ENCODE measurements at regions not wholly inside any gene's neighbourhood (a gene's known extent, or its start where the extent isn't known, plus 50 kb on each side); places are given as distances from the start of the nearest gene placed in this dataset.

GRCh38 chr2:181139831-181140230, 159.4 kb downstream of the UBE2E3 start:
- no peak overlapping the region for H3K27ac Mint-ChIP-seq (ENCODE audit: unreplicated experiment)
- TF ChIP-seq CTCF (IDR thresholded peaks at IDR 0.05; ENCODE audit: unreplicated experiment): no peak
- H3K9me3 Mint-ChIP-seq (ENCODE audit: unreplicated experiment): no peaks in the 10 kb centered on the region
- H3K4me1 Mint-ChIP-seq (ENCODE audit: unreplicated experiment): peaks cover 8% of the 10 kb centered on the region
- H3K27me3 Mint-ChIP-seq (ENCODE audit: unreplicated experiment): no peaks in the 10 kb centered on the region
- H3K4me3 Mint-ChIP-seq (ENCODE audit: unreplicated experiment): no peak overlapping the region
- no peaks in the 10 kb centered on the region for H3K36me3 Mint-ChIP-seq (ENCODE audit: low read depth, unreplicated experiment)
- no peak for DNase-seq (ENCODE audit: low spot score)

- Mint-ChIP-seq H3K9me3 (ENCODE audit: unreplicated experiment) (no peaks in the 10 kb centered on the region), H3K27ac (ENCODE audit: unreplicated experiment) (no peak overlapping the region), H3K4me1 (ENCODE audit: unreplicated experiment) (peaks cover 8% of the 10 kb centered on the region), H3K36me3 (ENCODE audit: low read depth, unreplicated experiment) (no peaks in the 10 kb centered on the region), H3K4me3 (ENCODE audit: unreplicated experiment) (no peak overlapping the region), H3K27me3 (ENCODE audit: unreplicated experiment) (no peaks in the 10 kb centered on the region)
- no peak for DNase-seq (ENCODE audit: low spot score)
- no peak for TF ChIP-seq CTCF (IDR thresholded peaks at IDR 0.05; ENCODE audit: unreplicated experiment)
These were observed 160.0 kb downstream of the UBE2E3 start for GRCh38 chr2:181140414-181140813.

GRCh38 chr2:181140928-181141327, 160.5 kb downstream of the UBE2E3 start:
- DNase-seq (ENCODE audit: low spot score): no peak
- no peak for TF ChIP-seq CTCF (IDR thresholded peaks at IDR 0.05; ENCODE audit: unreplicated experiment)
- H3K4me1 Mint-ChIP-seq (ENCODE audit: unreplicated experiment): peaks cover 8% of the 10 kb centered on the region
- no peaks in the 10 kb centered on the region for H3K27me3 Mint-ChIP-seq (ENCODE audit: unreplicated experiment)
- H3K36me3 Mint-ChIP-seq (ENCODE audit: low read depth, unreplicated experiment): no peaks in the 10 kb centered on the region
- no peak overlapping the region for H3K4me3 Mint-ChIP-seq (ENCODE audit: unreplicated experiment)
- H3K27ac Mint-ChIP-seq (ENCODE audit: unreplicated experiment): no peak overlapping the region
- H3K9me3 Mint-ChIP-seq (ENCODE audit: unreplicated experiment): no peaks in the 10 kb centered on the region

- H3K27me3 Mint-ChIP-seq (ENCODE audit: unreplicated experiment): no peaks in the 10 kb centered on the region
- peaks cover 8% of the 10 kb centered on the region for H3K4me1 Mint-ChIP-seq (ENCODE audit: unreplicated experiment)
- no peak overlapping the region for H3K27ac Mint-ChIP-seq (ENCODE audit: unreplicated experiment)
- no peaks in the 10 kb centered on the region for H3K9me3 Mint-ChIP-seq (ENCODE audit: unreplicated experiment)
- no peak for DNase-seq (ENCODE audit: low spot score)
- H3K36me3 Mint-ChIP-seq (ENCODE audit: low read depth, unreplicated experiment): no peaks in the 10 kb centered on the region
- H3K4me3 Mint-ChIP-seq (ENCODE audit: unreplicated experiment): no peak overlapping the region
- no peak for TF ChIP-seq CTCF (IDR thresholded peaks at IDR 0.05; ENCODE audit: unreplicated experiment)
These were observed 161.3 kb downstream of the UBE2E3 start for GRCh38 chr2:181141676-181142075.

GRCh38 chr2:181142514-181142913, 162.1 kb downstream of the UBE2E3 start:
- no peak for TF ChIP-seq CTCF (IDR thresholded peaks at IDR 0.05; ENCODE audit: unreplicated experiment)
- DNase-seq (ENCODE audit: low spot score): no peak
- Mint-ChIP-seq H3K9me3 (ENCODE audit: unreplicated experiment) (no peaks in the 10 kb centered on the region), H3K4me3 (ENCODE audit: unreplicated experiment) (no peak overlapping the region), H3K27ac (ENCODE audit: unreplicated experiment) (no peak overlapping the region), H3K27me3 (ENCODE audit: unreplicated experiment) (no peaks in the 10 kb centered on the region), H3K36me3 (ENCODE audit: low read depth, unreplicated experiment) (no peaks in the 10 kb centered on the region), H3K4me1 (ENCODE audit: unreplicated experiment) (peaks cover 8% of the 10 kb centered on the region)
